HG03442 (cell line): ENCODE measurements at regions not wholly inside any gene's neighbourhood (a gene's known extent, or its start where the extent isn't known, plus 50 kb on each side); places are given as distances from the start of the nearest gene placed in this dataset.

Source experiments
- ATAC-seq: cut with Tn5 transposase; IDR thresholded peaks from one replicate; pipeline ENCODE4 v1.9.1; 2021; ENCODE audit warnings: mild to moderate bottlenecking, moderate library complexity; ENCODE audit not compliant: unreplicated experiment

- no peak for ATAC-seq
Measured at GRCh38 chr6:40645043-40645442, 57.9 kb upstream of the LRFN2 start.

- ATAC-seq = no peak
Measured at GRCh38 chr6:40642837-40643236, 55.7 kb upstream of the LRFN2 start.

GRCh38 chr6:40642190-40642589, 55.0 kb upstream of the LRFN2 start:
- no peak for ATAC-seq

GRCh38 chr6:40640599-40641227, 53.5 kb upstream of the LRFN2 start:
- ATAC-seq = no peak
